Mesendoderm (in vitro differentiated cells): ENCODE measurements at regions not wholly inside any gene's neighbourhood (a gene's known extent, or its start where the extent isn't known, plus 50 kb on each side); places are given as distances from the start of the nearest gene placed in this dataset.
A peak's percentile ranks its signal among the peaks of the same experiment; 100 is the strongest.

Experiments used
- DNase-seq: peaks from one replicate; pipeline ENCODE4 v3.0.0; 2013
- H2AK5ac ChIP-seq: 2 replicates; pipeline ENCODE4 v1.6.1; 2013; ENCODE audit warnings: low read length, inconsistent platforms
- H2BK120ac ChIP-seq: 2 replicates; pipeline ENCODE4 v1.6.1; 2013; ENCODE audit warnings: low read depth, mild to moderate bottlenecking, low read length, moderate library complexity, mixed read lengths
- H2BK15ac ChIP-seq: replicated peaks from 2 replicates; pipeline ENCODE4 v1.6.1; 2013; ENCODE audit warnings: low read depth, mild to moderate bottlenecking, moderate library complexity
- H2BK5ac ChIP-seq: 2 replicates; pipeline ENCODE4 v1.6.1; 2013; ENCODE audit warnings: low read length, inconsistent platforms
- H3K18ac ChIP-seq: 2 replicates; pipeline ENCODE4 v1.6.1; 2013; ENCODE audit warnings: mild to moderate bottlenecking, low read length, mixed read lengths
- H3K23ac ChIP-seq: one replicate; pipeline ENCODE4 v1.6.1; 2013; ENCODE audit warnings: low read length
- H3K27ac ChIP-seq: 2 replicates; pipeline ENCODE4 v1.5.1; 2013; ENCODE audit warnings: low read depth, mild to moderate bottlenecking, inconsistent platforms, low read length, moderate library complexity
- H3K27me3 ChIP-seq: 2 replicates; pipeline ENCODE4 v1.6.1; 2013; ENCODE audit warnings: low read length, control low read depth, mild to moderate bottlenecking, inconsistent platforms; ENCODE audit not compliant: insufficient read depth, poor library complexity
- H3K36me3 ChIP-seq: 2 replicates; pipeline ENCODE4 v1.6.1; 2013; ENCODE audit warnings: low read length, inconsistent platforms; ENCODE audit not compliant: control insufficient read depth, insufficient read depth
- H3K4ac ChIP-seq: one replicate; pipeline ENCODE4 v1.6.1; 2013; ENCODE audit warnings: low read depth, mild to moderate bottlenecking, low read length, moderate library complexity
- H3K4me1 ChIP-seq: 2 replicates; pipeline ENCODE4 v1.6.1; 2013; ENCODE audit warnings: low read depth, low read length, inconsistent platforms; ENCODE audit not compliant: control insufficient read depth
- H3K4me2 ChIP-seq: 2 replicates; pipeline ENCODE4 v1.6.1; 2013; ENCODE audit warnings: low read length
- H3K4me3 ChIP-seq: 2 replicates; pipeline ENCODE4 v1.5.1; 2013; ENCODE audit warnings: mild to moderate bottlenecking, low read length
- H3K56ac ChIP-seq: one replicate; pipeline ENCODE4 v1.6.1; 2013; ENCODE audit warnings: low read length
- H3K79me1 ChIP-seq: 2 replicates; pipeline ENCODE4 v1.6.1; 2013; ENCODE audit warnings: low read length, inconsistent platforms
- H3K79me2 ChIP-seq: 2 replicates; pipeline ENCODE4 v1.6.1; 2013; ENCODE audit warnings: mild to moderate bottlenecking, low read length; ENCODE audit not compliant: control insufficient read depth, insufficient read depth
- H3K9ac ChIP-seq: 2 replicates; pipeline ENCODE4 v1.6.1; 2013; ENCODE audit warnings: low read length, inconsistent platforms
- H4K5ac ChIP-seq: one replicate; pipeline ENCODE4 v1.6.1; 2013; ENCODE audit warnings: low read length
- H4K8ac ChIP-seq: one replicate; pipeline ENCODE4 v1.6.1; 2013; ENCODE audit warnings: low read depth, mild to moderate bottlenecking, control low read depth, low read length, moderate library complexity
- WGBS: extraction: QIAGEN DNeasy Blood & Tissue Kit; methylation state at CpG from one replicate; pipeline ENCODE4 v1.1.7; 2013; ENCODE audit warnings: low lambda C conversion rate, missing lambda C conversion rate; ENCODE audit not compliant: insufficient coverage; ENCODE audit errors: extremely low coverage; 5-methylcytosine and 5-hydroxymethylcytosine counted together

DNA sequence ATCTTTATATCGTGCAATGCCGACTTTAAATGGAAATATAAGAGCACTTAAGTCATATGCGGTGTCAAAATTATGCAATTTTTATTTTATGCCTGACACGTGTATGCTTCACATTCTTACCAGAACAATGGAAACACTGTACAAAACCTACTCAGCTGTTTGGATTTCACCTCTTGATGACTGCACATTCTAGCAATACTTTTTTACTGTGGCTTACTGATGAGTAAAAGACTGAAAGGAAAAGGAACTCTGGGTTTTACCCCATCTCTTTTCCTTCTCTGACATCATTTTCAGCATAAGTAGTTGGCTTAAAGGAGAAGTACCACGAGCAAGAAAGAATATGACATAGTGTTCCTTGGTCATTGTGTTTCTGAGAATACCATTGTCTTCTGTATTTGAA lies 142.8 kb downstream of the POLR2M start:
- H3K27me3 ChIP-seq, result no peaks in the 10 kb centered on the region
- H3K4me3 ChIP-seq, result no peak overlapping the region
- H3K18ac ChIP-seq, result no peak overlapping the region
- no peaks in the 10 kb centered on the region for H3K4me1 ChIP-seq
- H4K5ac ChIP-seq, result no peak overlapping the region
- no peak overlapping the region for H2BK15ac ChIP-seq
- H4K8ac ChIP-seq, result no peak overlapping the region
- no peak overlapping the region for H3K23ac ChIP-seq
- H2AK5ac ChIP-seq, result no peak overlapping the region
- WGBS, result no CpG with 5 or more reads among the region's 5 CpGs
- H3K36me3 ChIP-seq, result no peaks in the 10 kb centered on the region
- no peak overlapping the region for H3K56ac ChIP-seq
- H3K4me2 ChIP-seq, result no peak overlapping the region
- no peaks in the 10 kb centered on the region for H3K79me1 ChIP-seq
- no peak overlapping the region for H3K9ac ChIP-seq
- no peak for DNase-seq
- H3K27ac ChIP-seq, result no peak overlapping the region
- no peak overlapping the region for H2BK5ac ChIP-seq
- no peak overlapping the region for H2BK120ac ChIP-seq
- H3K4ac ChIP-seq, result no peak overlapping the region
- no peaks in the 10 kb centered on the region for H3K79me2 ChIP-seq

DNA sequence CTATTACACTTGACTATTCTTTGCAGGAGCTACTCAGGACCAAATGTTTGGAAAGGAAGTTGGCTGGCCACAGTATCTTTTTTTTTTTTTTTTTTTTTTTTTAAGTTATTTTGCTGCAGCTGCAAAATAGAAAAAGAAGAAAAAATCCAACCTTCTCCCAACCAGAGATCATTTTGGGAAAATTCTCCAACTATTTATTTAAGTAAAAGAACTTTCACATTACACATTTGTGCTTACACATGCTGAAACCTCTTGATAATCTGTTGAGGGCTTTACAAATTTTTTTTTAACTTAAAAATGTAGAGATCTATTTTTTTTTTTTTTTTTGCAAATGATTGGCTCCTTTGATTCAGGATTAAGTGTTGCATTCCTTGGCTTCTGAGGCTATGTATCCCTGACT lies 148.0 kb downstream of the POLR2M start:
- no peak for DNase-seq
- no peak overlapping the region for H2BK120ac ChIP-seq
- H3K4me1 ChIP-seq, result no peaks in the 10 kb centered on the region
- H2BK5ac ChIP-seq, result no peak overlapping the region
- H2BK15ac ChIP-seq, result no peak overlapping the region
- no peak overlapping the region for H2AK5ac ChIP-seq
- H3K4me2 ChIP-seq, result no peak overlapping the region
- no peak overlapping the region for H3K23ac ChIP-seq
- H3K4ac ChIP-seq, result no peak overlapping the region
- H3K79me1 ChIP-seq, result no peaks in the 10 kb centered on the region
- H4K8ac ChIP-seq, result no peak overlapping the region
- no peak overlapping the region for H3K4me3 ChIP-seq
- no peak overlapping the region for H3K18ac ChIP-seq
- no peaks in the 10 kb centered on the region for H3K36me3 ChIP-seq
- no peak overlapping the region for H4K5ac ChIP-seq
- H3K9ac ChIP-seq, result no peak overlapping the region
- H3K27ac ChIP-seq, result no peak overlapping the region
- H3K27me3 ChIP-seq, result no peaks in the 10 kb centered on the region
- no peaks in the 10 kb centered on the region for H3K79me2 ChIP-seq
- H3K56ac ChIP-seq, result no peak overlapping the region

GRCh38 chr15:57857871-57858270 lies 151.4 kb downstream of the POLR2M start:
- H3K4me3 ChIP-seq, result no peak overlapping the region
- H4K5ac ChIP-seq, result no peak overlapping the region
- no peak overlapping the region for H4K8ac ChIP-seq
- H2BK5ac ChIP-seq, result no peak overlapping the region
- H3K4me1 ChIP-seq, result no peaks in the 10 kb centered on the region
- H3K27ac ChIP-seq, result no peak overlapping the region
- no peaks in the 10 kb centered on the region for H3K36me3 ChIP-seq
- no peaks in the 10 kb centered on the region for H3K79me2 ChIP-seq
- H3K4ac ChIP-seq, result no peak overlapping the region
- no peak for DNase-seq
- H3K56ac ChIP-seq, result no peak overlapping the region
- WGBS, result no CpG with 5 or more reads among the region's 1 CpG
- H3K18ac ChIP-seq, result no peak overlapping the region
- no peak overlapping the region for H3K9ac ChIP-seq
- H3K23ac ChIP-seq, result no peak overlapping the region
- H2AK5ac ChIP-seq, result no peak overlapping the region
- no peak overlapping the region for H2BK120ac ChIP-seq
- H3K4me2 ChIP-seq, result no peak overlapping the region
- H3K79me1 ChIP-seq, result no peaks in the 10 kb centered on the region
- no peaks in the 10 kb centered on the region for H3K27me3 ChIP-seq
- H2BK15ac ChIP-seq, result no peak overlapping the region

GRCh38 chr15:57859130-57859685 lies 152.7 kb downstream of the POLR2M start:
- Histone ChIP-seq H3K23ac (no peak overlapping the region), H3K27me3 (no peaks in the 10 kb centered on the region)
- WGBS, result no CpG with 5 or more reads among the region's 2 CpGs

GRCh38 chr15:57861034-57861638 lies 154.6 kb downstream of the POLR2M start:
- Histone ChIP-seq H3K36me3 (no peaks in the 10 kb centered on the region), H3K4ac (no peak overlapping the region), H3K23ac (no peak overlapping the region), H3K56ac (no peak overlapping the region), H4K5ac (no peak overlapping the region), H2BK15ac (no peak overlapping the region), H3K27me3 (no peaks in the 10 kb centered on the region), H3K79me2 (no peaks in the 10 kb centered on the region), H2BK5ac (no peak overlapping the region), H3K27ac (no peak overlapping the region), H3K79me1 (no peaks in the 10 kb centered on the region), H2AK5ac (no peak overlapping the region), H3K4me3 (no peak overlapping the region), H3K9ac (no peak overlapping the region), H3K4me2 (no peak overlapping the region), H4K8ac (no peak overlapping the region), H2BK120ac (no peak overlapping the region), H3K4me1 (no peaks in the 10 kb centered on the region), H3K18ac (no peak overlapping the region)
- no CpG with 5 or more reads among the region's 6 CpGs for WGBS
- peak; percentile 63 for DNase-seq

More at GRCh38 chr15:57859130-57859685, 152.7 kb downstream of the POLR2M start:
- Histone ChIP-seq H3K4ac (no peak overlapping the region), H3K18ac (no peak overlapping the region), H2BK15ac (no peak overlapping the region), H3K9ac (no peak overlapping the region), H2BK5ac (no peak overlapping the region), H3K4me3 (no peak overlapping the region), H3K27ac (no peak overlapping the region), H3K79me2 (no peaks in the 10 kb centered on the region), H4K8ac (no peak overlapping the region), H3K36me3 (no peaks in the 10 kb centered on the region), H3K4me2 (no peak overlapping the region), H3K4me1 (no peaks in the 10 kb centered on the region), H3K79me1 (no peaks in the 10 kb centered on the region), H3K56ac (no peak overlapping the region), H2BK120ac (no peak overlapping the region), H4K5ac (no peak overlapping the region), H2AK5ac (no peak overlapping the region)
- DNase-seq, result no peak
